GM12878 (cell line): ENCODE measurements at regions not wholly inside any gene's neighbourhood (a gene's known extent, or its start where the extent isn't known, plus 50 kb on each side); places are given as distances from the start of the nearest gene placed in this dataset.

Source experiments
- EZH2 ChIP-seq: IDR thresholded peaks from 2 replicates; pipeline ENCODE4 v1.6.1; 2012; ENCODE audit warnings: low read depth, mild to moderate bottlenecking, control low read depth, inconsistent platforms, low read length, borderline replicate concordance; ENCODE audit not compliant: control insufficient read depth
- POLR2A ChIP-seq: IDR thresholded peaks from 2 replicates; pipeline ENCODE4 v1.6.1; 2011; ENCODE audit warnings: low read depth, mild to moderate bottlenecking, low read length
- RCOR1 ChIP-seq: conservative IDR thresholded peaks from 2 replicates; pipeline ENCODE4 v1.6.1; 2012; ENCODE audit warnings: low read depth, low read length, improper control_type of control experiment
- TF ChIP-seq, protein P1 (sequence below), 3 experiments: IDR thresholded peaks in 2 of 3; conservative IDR thresholded peaks in 1 of 3; 2 replicates each; pipeline ENCODE4 v1.5.1; 2011; ENCODE audit warnings: low read depth in 3 of 3, low read length in 3 of 3, mild to moderate bottlenecking in 3 of 3, control low read depth in 2 of 3, moderate library complexity in 2 of 3, inconsistent platforms in 1 of 3, mixed read lengths in 1 of 3; ENCODE audit not compliant: control insufficient read depth in 2 of 3, insufficient read depth in 1 of 3; ENCODE audit errors: extremely low read depth in 1 of 3
- TF ChIP-seq, protein P2 (sequence below): fragments of 450-650 bp; IDR thresholded peaks from 2 replicates; pipeline ENCODE4 v1.6.1; 2018; ENCODE audit warnings: mild to moderate bottlenecking, low read depth, moderate library complexity; ENCODE audit not compliant: partially characterized antibody

GRCh38 chr7:50956522-50957155 is 173.9 kb upstream of the GRB10 start:
- TF ChIP-seq RCOR1, result no peak
- TF ChIP-seq POLR2A, result no peak
- TF ChIP-seq, protein P1, sequence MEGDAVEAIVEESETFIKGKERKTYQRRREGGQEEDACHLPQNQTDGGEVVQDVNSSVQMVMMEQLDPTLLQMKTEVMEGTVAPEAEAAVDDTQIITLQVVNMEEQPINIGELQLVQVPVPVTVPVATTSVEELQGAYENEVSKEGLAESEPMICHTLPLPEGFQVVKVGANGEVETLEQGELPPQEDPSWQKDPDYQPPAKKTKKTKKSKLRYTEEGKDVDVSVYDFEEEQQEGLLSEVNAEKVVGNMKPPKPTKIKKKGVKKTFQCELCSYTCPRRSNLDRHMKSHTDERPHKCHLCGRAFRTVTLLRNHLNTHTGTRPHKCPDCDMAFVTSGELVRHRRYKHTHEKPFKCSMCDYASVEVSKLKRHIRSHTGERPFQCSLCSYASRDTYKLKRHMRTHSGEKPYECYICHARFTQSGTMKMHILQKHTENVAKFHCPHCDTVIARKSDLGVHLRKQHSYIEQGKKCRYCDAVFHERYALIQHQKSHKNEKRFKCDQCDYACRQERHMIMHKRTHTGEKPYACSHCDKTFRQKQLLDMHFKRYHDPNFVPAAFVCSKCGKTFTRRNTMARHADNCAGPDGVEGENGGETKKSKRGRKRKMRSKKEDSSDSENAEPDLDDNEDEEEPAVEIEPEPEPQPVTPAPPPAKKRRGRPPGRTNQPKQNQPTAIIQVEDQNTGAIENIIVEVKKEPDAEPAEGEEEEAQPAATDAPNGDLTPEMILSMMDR (IDR thresholded peaks at IDR 0.05 in 2 of 3, conservative IDR thresholded peaks at IDR 0.05 in 1 of 3; ENCODE audit: control insufficient read depth in 2 of 3, extremely low read depth in 1 of 3, insufficient read depth in 1 of 3, low read depth in 3 of 3, low read length in 3 of 3), result no peak
- TF ChIP-seq, protein P2, sequence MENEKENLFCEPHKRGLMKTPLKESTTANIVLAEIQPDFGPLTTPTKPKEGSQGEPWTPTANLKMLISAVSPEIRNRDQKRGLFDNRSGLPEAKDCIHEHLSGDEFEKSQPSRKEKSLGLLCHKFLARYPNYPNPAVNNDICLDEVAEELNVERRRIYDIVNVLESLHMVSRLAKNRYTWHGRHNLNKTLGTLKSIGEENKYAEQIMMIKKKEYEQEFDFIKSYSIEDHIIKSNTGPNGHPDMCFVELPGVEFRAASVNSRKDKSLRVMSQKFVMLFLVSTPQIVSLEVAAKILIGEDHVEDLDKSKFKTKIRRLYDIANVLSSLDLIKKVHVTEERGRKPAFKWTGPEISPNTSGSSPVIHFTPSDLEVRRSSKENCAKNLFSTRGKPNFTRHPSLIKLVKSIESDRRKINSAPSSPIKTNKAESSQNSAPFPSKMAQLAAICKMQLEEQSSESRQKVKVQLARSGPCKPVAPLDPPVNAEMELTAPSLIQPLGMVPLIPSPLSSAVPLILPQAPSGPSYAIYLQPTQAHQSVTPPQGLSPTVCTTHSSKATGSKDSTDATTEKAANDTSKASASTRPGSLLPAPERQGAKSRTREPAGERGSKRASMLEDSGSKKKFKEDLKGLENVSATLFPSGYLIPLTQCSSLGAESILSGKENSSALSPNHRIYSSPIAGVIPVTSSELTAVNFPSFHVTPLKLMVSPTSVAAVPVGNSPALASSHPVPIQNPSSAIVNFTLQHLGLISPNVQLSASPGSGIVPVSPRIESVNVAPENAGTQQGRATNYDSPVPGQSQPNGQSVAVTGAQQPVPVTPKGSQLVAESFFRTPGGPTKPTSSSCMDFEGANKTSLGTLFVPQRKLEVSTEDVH, result no peak
- TF ChIP-seq EZH2, result no peak
